WTC11 (cell line): ENCODE measurements at regions not wholly inside any gene's neighbourhood (a gene's known extent, or its start where the extent isn't known, plus 50 kb on each side); places are given as distances from the start of the nearest gene placed in this dataset.

Source experiments
- ATAC-seq: fragments of 200-7000 bp; cut with Tn5 transposase; 2 replicates; pipeline ENCODE4 v1.10.0; 2021; ENCODE audit warnings: mild to moderate bottlenecking, moderate library complexity
- CTCF ChIA-PET: fragments of 300-600 bp; sonication (Branson Sonifier 250); formaldehyde crosslinking; loops from one replicate; lab custom pipeline; 2021; ENCODE audit warnings: antibody characterized with exemption; lab: Charles Lee
- POLR2A ChIA-PET: fragments of 350-600 bp; sonication (Branson Sonifier 250); formaldehyde crosslinking; loops from one replicate; lab custom pipeline; 2021; ENCODE audit warnings: antibody characterized with exemption; lab: Charles Lee
- DNase-seq: peaks from one replicate; pipeline ENCODE4 v3.0.0; 2021; ENCODE audit warnings: low spot score
- H3K27ac Mint-ChIP-seq: 2 replicates; pipeline ENCODE4 v1.8.0; 2021; ENCODE audit warnings: mixed read lengths
- H3K27me3 Mint-ChIP-seq: 2 replicates; pipeline ENCODE4 v1.8.0; 2021; ENCODE audit warnings: low read depth, mild to moderate bottlenecking, moderate library complexity, mixed read lengths
- H3K36me3 Mint-ChIP-seq: 2 replicates; pipeline ENCODE4 v1.8.0; 2021; ENCODE audit warnings: mixed read lengths
- H3K4me1 Mint-ChIP-seq: 2 replicates; pipeline ENCODE4 v1.8.0; 2022; ENCODE audit warnings: mixed read lengths
- H3K4me3 Mint-ChIP-seq: 2 replicates; pipeline ENCODE4 v1.8.0; 2021; ENCODE audit warnings: mild to moderate bottlenecking, moderate library complexity, mixed read lengths
- H3K9me3 Mint-ChIP-seq: 2 replicates; pipeline ENCODE4 v1.8.0; 2021; ENCODE audit warnings: mixed read lengths
- AFF4 ChIP-seq: sonication (generic); formaldehyde crosslinking; IDR thresholded peaks from 2 replicates; pipeline ENCODE4 v1.8.1; 2023; ENCODE audit warnings: mild to moderate bottlenecking, missing genetic modification reagents, borderline replicate concordance
- CREM ChIP-seq: sonication (generic); formaldehyde crosslinking; IDR thresholded peaks from 2 replicates; pipeline ENCODE4 v1.8.1; 2022; ENCODE audit warnings: mild to moderate bottlenecking, missing genetic modification reagents, moderate library complexity
- E2F1 ChIP-seq: sonication (generic); formaldehyde crosslinking; IDR thresholded peaks from 2 replicates; pipeline ENCODE4 v1.8.0; 2022; ENCODE audit warnings: mild to moderate bottlenecking, missing genetic modification reagents
- E2F5 ChIP-seq: sonication (generic); formaldehyde crosslinking; IDR thresholded peaks from 2 replicates; pipeline ENCODE4 v1.8.1; 2022; ENCODE audit warnings: mild to moderate bottlenecking, moderate library complexity, missing genetic modification reagents
- GTF2I ChIP-seq: fragments of 250-450 bp; sonication (Bioruptor Pico); conservative IDR thresholded peaks from 2 replicates; pipeline ENCODE4 v1.4.0; 2021; ENCODE audit warnings: mild to moderate bottlenecking
- IRF1 ChIP-seq: sonication (generic); formaldehyde crosslinking; IDR thresholded peaks from 2 replicates; pipeline ENCODE4 v1.8.0; 2023; ENCODE audit warnings: missing genetic modification reagents
- IRF2 ChIP-seq: sonication (generic); formaldehyde crosslinking; IDR thresholded peaks from 2 replicates; pipeline ENCODE4 v1.8.0; 2022; ENCODE audit warnings: low read depth, missing genetic modification reagents, borderline replicate concordance
- MAX ChIP-seq: sonication (generic); formaldehyde crosslinking; IDR thresholded peaks from 2 replicates; pipeline ENCODE4 v1.8.0; 2022; ENCODE audit warnings: mild to moderate bottlenecking, missing genetic modification reagents
- NR2C2 ChIP-seq: sonication (generic); formaldehyde crosslinking; IDR thresholded peaks from 2 replicates; pipeline ENCODE4 v1.8.0; 2022; ENCODE audit warnings: mild to moderate bottlenecking, missing genetic modification reagents
- OVOL2 ChIP-seq: fragments of 250-450 bp; sonication (Bioruptor Pico); IDR thresholded peaks from 2 replicates; pipeline ENCODE4 v1.9.0; 2021; ENCODE audit warnings: mild to moderate bottlenecking, borderline replicate concordance
- RELA ChIP-seq: sonication (generic); formaldehyde crosslinking; IDR thresholded peaks from 2 replicates; pipeline ENCODE4 v1.8.1; 2022; ENCODE audit warnings: missing genetic modification reagents, mild to moderate bottlenecking, borderline replicate concordance
- SMAD4 ChIP-seq: sonication (generic); formaldehyde crosslinking; IDR thresholded peaks from 2 replicates; pipeline ENCODE4 v1.8.0; 2022; ENCODE audit warnings: mild to moderate bottlenecking, missing genetic modification reagents
- USF1 ChIP-seq: sonication (generic); formaldehyde crosslinking; IDR thresholded peaks from 2 replicates; pipeline ENCODE4 v1.8.0; 2022; ENCODE audit warnings: mild to moderate bottlenecking, missing genetic modification reagents
- ZNF138 ChIP-seq: sonication (generic); formaldehyde crosslinking; conservative IDR thresholded peaks from 2 replicates; pipeline ENCODE4 v1.8.1; 2022; ENCODE audit warnings: mild to moderate bottlenecking, moderate library complexity, missing genetic modification reagents
- ZNF512 ChIP-seq: sonication (generic); formaldehyde crosslinking; IDR thresholded peaks from 2 replicates; pipeline ENCODE4 v1.8.1; 2022; ENCODE audit warnings: missing genetic modification reagents, borderline replicate concordance
- ZNF532 ChIP-seq: fragments of 250-450 bp; sonication (Bioruptor Pico); IDR thresholded peaks from 2 replicates; pipeline ENCODE4 v1.9.0; 2021; ENCODE audit warnings: mild to moderate bottlenecking, borderline replicate concordance

- no peak for TF ChIP-seq ZNF512 (CRISPR knock-in tag)
Measured at GRCh38 chr4:162684998-162685397, 481.7 kb downstream of the NAF1 start (continued).

GRCh38 chr4:162684371-162684700 is 482.4 kb downstream of the NAF1 start:
- DNase-seq (no peak), ATAC-seq (no peak)
- Mint-ChIP-seq H3K4me3 (no peak overlapping the region), H3K36me3 (no peaks in the 10 kb centered on the region), H3K9me3 (peaks cover 3% of the 10 kb centered on the region), H3K27ac (no peak overlapping the region), H3K27me3 (no peaks in the 10 kb centered on the region), H3K4me1 (no peaks in the 10 kb centered on the region)
- ChIA-PET POLR2A (no interaction called here), CTCF (no interaction called here)
- no peak for TF ChIP-seq RELA (CRISPR knock-in tag)
- TF ChIP-seq E2F1 (CRISPR knock-in tag): no peak
- no peak for TF ChIP-seq ZNF532 (CRISPR knock-in tag)
- no peak for TF ChIP-seq IRF2
- TF ChIP-seq AFF4: no peak

GRCh38 chr4:162683659-162684370 is 482.9 kb downstream of the NAF1 start:
- DNase-seq: no peak
- Mint-ChIP-seq H3K27me3 (no peaks in the 10 kb centered on the region), H3K27ac (no peak overlapping the region; the same call in 1 of the 2 replicates)
- no peak for TF ChIP-seq CREM (CRISPR knock-in tag)
- TF ChIP-seq IRF1: no peak
- no peak for TF ChIP-seq E2F5 (CRISPR knock-in tag)
- no peak for TF ChIP-seq NR2C2 (CRISPR knock-in tag)
- TF ChIP-seq MAX: no peak
- no peak for TF ChIP-seq SMAD4 (CRISPR knock-in tag)
- no peak for TF ChIP-seq ZNF138 (CRISPR knock-in tag)
- no peak for TF ChIP-seq OVOL2 (CRISPR knock-in tag)
- no peak for TF ChIP-seq USF1
- no peak for TF ChIP-seq GTF2I

More at GRCh38 chr4:162683659-162684370, 482.9 kb downstream of the NAF1 start:
- ChIA-PET CTCF (no interaction called here), POLR2A (no interaction called here)
- no peak for ATAC-seq
- Mint-ChIP-seq H3K4me1 (no peaks in the 10 kb centered on the region), H3K36me3 (peaks cover 5% of the 10 kb centered on the region; the same call in 1 of the 2 replicates), H3K9me3 (peaks cover 9% of the 10 kb centered on the region), H3K4me3 (no peak overlapping the region)
